BE2C (cell line): ENCODE measurements at regions not wholly inside any gene's neighbourhood (a gene's known extent, or its start where the extent isn't known, plus 50 kb on each side); places are given as distances from the start of the nearest gene placed in this dataset.

Source experiments
- DNase-seq: peaks from one replicate; pipeline ENCODE4 v3.0.0-alpha.2; 2020
- H3K27me3 ChIP-seq: fragments of 250-450 bp; sonication (Bioruptor Pico); 2 replicates; pipeline ENCODE4 v1.5.1; 2020; ENCODE audit warnings: mild to moderate bottlenecking
- H3K36me3 ChIP-seq: fragments of 250-450 bp; sonication (Bioruptor Pico); 2 replicates; pipeline ENCODE4 v1.5.1; 2020; ENCODE audit warnings: mild to moderate bottlenecking
- H3K4me1 ChIP-seq: fragments of 250-450 bp; sonication (Bioruptor Pico); 2 replicates; pipeline ENCODE4 v1.5.1; 2020
- H3K4me3 ChIP-seq: 2 replicates; pipeline ENCODE4 v1.5.1; 2011; ENCODE audit warnings: low read depth, low read length
- H3K9me3 ChIP-seq: fragments of 250-450 bp; sonication (Bioruptor Pico); 2 replicates; pipeline ENCODE4 v1.5.1; 2020
- TF ChIP-seq, protein P1 (sequence below): IDR thresholded peaks from 2 replicates; pipeline ENCODE4 v1.5.1; 2012; ENCODE audit warnings: mild to moderate bottlenecking, low read depth, low read length

DNA sequence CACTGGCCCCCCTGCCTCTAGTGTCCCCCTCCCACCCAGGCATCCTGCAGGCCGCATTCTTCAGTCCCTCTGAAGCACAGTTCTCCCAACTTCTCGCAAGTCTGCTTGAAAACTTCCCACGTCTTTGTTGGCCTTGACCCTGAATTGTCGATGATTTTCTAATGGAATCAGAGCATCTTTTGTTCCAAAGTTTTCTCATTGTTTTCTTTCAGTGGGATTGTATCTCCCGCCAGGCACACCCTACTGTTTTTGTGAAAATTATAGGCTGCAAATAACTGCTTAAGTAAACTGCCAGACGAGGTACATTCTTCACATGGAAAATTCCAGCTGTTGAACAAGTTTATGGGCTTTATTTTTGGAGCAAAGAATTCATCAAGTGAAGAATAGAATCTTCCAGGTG lies 122.6 kb upstream of the SLC25A48 start:
- H3K9me3 ChIP-seq, result no peaks in the 10 kb centered on the region
- no peaks in the 10 kb centered on the region for H3K36me3 ChIP-seq
- TF ChIP-seq, protein P1, sequence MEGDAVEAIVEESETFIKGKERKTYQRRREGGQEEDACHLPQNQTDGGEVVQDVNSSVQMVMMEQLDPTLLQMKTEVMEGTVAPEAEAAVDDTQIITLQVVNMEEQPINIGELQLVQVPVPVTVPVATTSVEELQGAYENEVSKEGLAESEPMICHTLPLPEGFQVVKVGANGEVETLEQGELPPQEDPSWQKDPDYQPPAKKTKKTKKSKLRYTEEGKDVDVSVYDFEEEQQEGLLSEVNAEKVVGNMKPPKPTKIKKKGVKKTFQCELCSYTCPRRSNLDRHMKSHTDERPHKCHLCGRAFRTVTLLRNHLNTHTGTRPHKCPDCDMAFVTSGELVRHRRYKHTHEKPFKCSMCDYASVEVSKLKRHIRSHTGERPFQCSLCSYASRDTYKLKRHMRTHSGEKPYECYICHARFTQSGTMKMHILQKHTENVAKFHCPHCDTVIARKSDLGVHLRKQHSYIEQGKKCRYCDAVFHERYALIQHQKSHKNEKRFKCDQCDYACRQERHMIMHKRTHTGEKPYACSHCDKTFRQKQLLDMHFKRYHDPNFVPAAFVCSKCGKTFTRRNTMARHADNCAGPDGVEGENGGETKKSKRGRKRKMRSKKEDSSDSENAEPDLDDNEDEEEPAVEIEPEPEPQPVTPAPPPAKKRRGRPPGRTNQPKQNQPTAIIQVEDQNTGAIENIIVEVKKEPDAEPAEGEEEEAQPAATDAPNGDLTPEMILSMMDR, result no peak
- peaks cover 32% of the 10 kb centered on the region for H3K27me3 ChIP-seq
- H3K4me1 ChIP-seq, result no peaks in the 10 kb centered on the region
- H3K4me3 ChIP-seq, result no peak overlapping the region
- no peak for DNase-seq

DNA sequence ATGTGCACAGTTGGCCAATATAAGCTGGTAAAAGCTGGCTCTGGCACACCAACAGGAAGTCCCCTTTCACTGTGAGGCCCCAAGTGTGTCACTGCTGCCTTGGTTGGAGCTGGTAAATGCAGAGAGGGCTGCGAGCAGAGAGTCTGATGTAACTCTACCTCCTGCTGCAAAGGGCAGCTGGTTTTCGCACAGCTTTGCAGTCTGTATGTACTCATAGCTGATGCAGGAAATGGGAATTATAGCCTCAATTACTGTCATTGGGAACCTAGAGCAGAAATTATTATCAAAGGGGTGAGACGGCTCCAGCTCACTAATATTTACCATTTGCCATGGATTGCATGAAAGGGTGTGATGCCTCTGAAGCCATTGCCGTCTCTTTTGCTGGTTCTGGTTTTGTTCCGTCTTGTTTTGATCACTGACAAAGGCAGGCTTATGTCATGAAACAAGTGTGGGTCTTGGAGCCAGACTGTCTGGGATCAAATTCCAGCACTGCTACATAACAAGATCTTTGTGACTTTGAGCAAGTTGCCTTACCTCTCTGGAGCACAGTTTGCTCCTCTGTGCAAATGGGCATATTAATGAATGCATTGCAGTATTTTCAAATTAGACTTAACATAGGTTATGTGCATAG lies 124.3 kb upstream of the SLC25A48 start:
- H3K9me3 ChIP-seq, result no peaks in the 10 kb centered on the region
- TF ChIP-seq, protein P1, result no peak
- no peak overlapping the region for H3K4me3 ChIP-seq
- no peaks in the 10 kb centered on the region for H3K4me1 ChIP-seq
- no peaks in the 10 kb centered on the region for H3K36me3 ChIP-seq
- no peak for DNase-seq
- H3K27me3 ChIP-seq, result peaks cover 30% of the 10 kb centered on the region

- Histone ChIP-seq H3K4me3 (no peak overlapping the region), H3K4me1 (no peaks in the 10 kb centered on the region), H3K27me3 (peaks cover 28% of the 10 kb centered on the region), H3K9me3 (no peaks in the 10 kb centered on the region), H3K36me3 (no peaks in the 10 kb centered on the region)
- TF ChIP-seq, protein P1, result no peak
- DNase-seq, result no peak
Measured at GRCh38 chr5:135709208-135709575, 125.3 kb upstream of the SLC25A48 start.

GRCh38 chr5:135708481-135709207 lies 125.8 kb upstream of the SLC25A48 start:
- Histone ChIP-seq H3K36me3 (no peaks in the 10 kb centered on the region), H3K9me3 (no peaks in the 10 kb centered on the region), H3K27me3 (peaks cover 23% of the 10 kb centered on the region), H3K4me1 (no peaks in the 10 kb centered on the region), H3K4me3 (no peak overlapping the region)
- no peak for DNase-seq
- TF ChIP-seq, protein P1, result no peak

- Histone ChIP-seq H3K4me1 (no peaks in the 10 kb centered on the region), H3K27me3 (peaks cover 12% of the 10 kb centered on the region; the same call in 1 of the 2 replicates), H3K36me3 (no peaks in the 10 kb centered on the region), H3K4me3 (no peak overlapping the region), H3K9me3 (no peaks in the 10 kb centered on the region)
- no peak for DNase-seq
- TF ChIP-seq, protein P1, result no peak
Measured at GRCh38 chr5:135707302-135707701, 127.2 kb upstream of the SLC25A48 start.

GRCh38 chr5:135706893-135707292 lies 127.6 kb upstream of the SLC25A48 start:
- no peak overlapping the region for H3K4me3 ChIP-seq
- no peaks in the 10 kb centered on the region for H3K36me3 ChIP-seq
- peaks cover 8% of the 10 kb centered on the region; the same call in 1 of the 2 replicates for H3K27me3 ChIP-seq
- TF ChIP-seq, protein P1, result no peak
- no peak for DNase-seq
- H3K9me3 ChIP-seq, result no peaks in the 10 kb centered on the region
- no peaks in the 10 kb centered on the region for H3K4me1 ChIP-seq
